Activated CD8-positive, alpha-beta memory T cell treated with anti-CD3 and anti-CD28 coated beads for 1 hour (primary cell): ENCODE measurements at regions not wholly inside any gene's neighbourhood (a gene's known extent, or its start where the extent isn't known, plus 50 kb on each side); places are given as distances from the start of the nearest gene placed in this dataset.
A peak's percentile ranks its signal among the peaks of the same experiment; 100 is the strongest.

Experiments
- DNase-seq, 2 donors: peaks; one replicate each; pipeline ENCODE4 v3.0.0-alpha.2; 2020; ENCODE audit warnings: low read depth in 1 of 2; ENCODE audit errors: extremely low read depth in 1 of 2

- DNase-seq = no peak
Measured at GRCh38 chr2:8276026-8276425, 405.8 kb upstream of the ID2 start.

- no peak for DNase-seq
Measured at GRCh38 chr2:8277921-8278571, 403.8 kb upstream of the ID2 start.

- no peak for DNase-seq
Measured at GRCh38 chr2:8278709-8279354, 403.0 kb upstream of the ID2 start.

- DNase-seq = no peak
Measured at GRCh38 chr2:8279506-8279905, 402.4 kb upstream of the ID2 start.

GRCh38 chr2:8281234-8281633 lies 400.6 kb upstream of the ID2 start:
- no peak for DNase-seq

GRCh38 chr2:8281950-8282857 lies 399.7 kb upstream of the ID2 start:
- DNase-seq = no peak

- no peak for DNase-seq
Measured at GRCh38 chr2:8282858-8283252, 399.0 kb upstream of the ID2 start.

GRCh38 chr2:8285081-8285480 lies 396.8 kb upstream of the ID2 start:
- DNase-seq = no peak

- DNase-seq = no peak
Measured at GRCh38 chr2:8285898-8286297, 396.0 kb upstream of the ID2 start.

- DNase-seq = no peak
Measured at GRCh38 chr2:8288206-8288605, 393.6 kb upstream of the ID2 start.

- no peak for DNase-seq
Measured at GRCh38 chr2:8289111-8289510, 392.7 kb upstream of the ID2 start.

- no peak for DNase-seq
Measured at GRCh38 chr2:8290771-8291352, 391.0 kb upstream of the ID2 start.

- no peak for DNase-seq
Measured at GRCh38 chr2:8296306-8296705, 385.6 kb upstream of the ID2 start.

GRCh38 chr2:8297376-8298231 lies 384.3 kb upstream of the ID2 start:
- DNase-seq = no peak

- no peak for DNase-seq
Measured at GRCh38 chr2:8298783-8299182, 383.1 kb upstream of the ID2 start.

- no peak for DNase-seq
Measured at GRCh38 chr2:8300216-8300615, 381.6 kb upstream of the ID2 start.

- no peak for DNase-seq
Measured at GRCh38 chr2:8300905-8301304, 381.0 kb upstream of the ID2 start.

GRCh38 chr2:8303322-8303832 lies 378.5 kb upstream of the ID2 start:
- peak; percentile 41 to 63 for DNase-seq

- DNase-seq = no peak
Measured at GRCh38 chr2:8304821-8305766, 376.8 kb upstream of the ID2 start.
